GM12891 (cell line): ENCODE measurements at regions not wholly inside any gene's neighbourhood (a gene's known extent, or its start where the extent isn't known, plus 50 kb on each side); places are given as distances from the start of the nearest gene placed in this dataset.
"Not testable (repeated sequence)": the region's sequence is repeated elsewhere in the genome, so short reads cannot be mapped to it uniquely, and the experiment has no call there.

Source experiments
- POLR2A ChIP-seq: IDR thresholded peaks from 2 replicates; pipeline ENCODE4 v1.6.1; 2011; ENCODE audit warnings: low read depth, low read length, control low read depth
- POLR2AphosphoS5 ChIP-seq: IDR thresholded peaks from 2 replicates; pipeline ENCODE4 v1.6.1; 2011; ENCODE audit warnings: low read depth, low read length, control low read depth
- TAF1 ChIP-seq: IDR thresholded peaks from 2 replicates; pipeline ENCODE4 v1.6.1; 2011; ENCODE audit warnings: low read depth, low read length, control low read depth

- TF ChIP-seq TAF1, POLR2AphosphoS5, POLR2A: not testable (repeated sequence)
Measured at GRCh38 chrX:94946137-94946536, 1272.1 kb downstream of the FAM133A start.
